Retinal pigment epithelial cell (primary cell): ENCODE measurements at regions not wholly inside any gene's neighbourhood (a gene's known extent, or its start where the extent isn't known, plus 50 kb on each side); places are given as distances from the start of the nearest gene placed in this dataset.

Source experiments
- DNase-seq: peaks from one replicate; pipeline ENCODE4 v3.0.0-alpha.2; 2010; ENCODE audit warnings: low read depth
- H3K4me3 ChIP-seq: 2 replicates; pipeline ENCODE4 v1.5.1; 2011; ENCODE audit warnings: mild to moderate bottlenecking, low read length, control low read depth, moderate library complexity
- TF ChIP-seq, protein P1 (sequence below): conservative IDR thresholded peaks from 2 replicates; pipeline ENCODE4 v1.5.1; 2011; ENCODE audit warnings: low read depth, low read length, control low read depth, inconsistent platforms

DNA sequence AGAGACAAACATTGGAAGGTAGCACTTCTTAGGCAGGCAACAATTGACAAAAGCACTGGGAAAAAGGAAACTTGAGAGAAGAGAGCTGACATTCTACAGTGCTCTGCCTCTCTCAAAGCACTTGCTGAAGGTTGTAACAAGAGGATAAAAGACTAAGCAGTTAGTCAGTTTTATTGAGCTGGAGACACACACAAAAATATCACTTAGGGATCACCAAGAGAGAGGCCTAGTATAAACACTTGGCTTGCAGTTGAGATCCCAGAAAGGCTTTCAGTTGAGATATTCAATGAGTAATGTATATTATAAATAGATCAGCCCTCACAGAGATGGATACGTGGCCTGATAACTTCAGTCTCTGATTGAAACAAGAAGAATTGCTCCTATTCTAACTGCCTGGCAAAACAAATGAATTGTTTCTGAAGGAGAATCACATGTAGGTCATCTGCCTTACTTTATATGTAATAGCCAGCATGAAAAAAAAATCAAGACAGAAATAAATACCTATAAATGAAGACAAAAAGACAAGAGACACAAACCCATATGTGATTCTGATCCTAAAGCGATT lies 747.2 kb upstream of the MAN1A1 start:
- DNase-seq: no peak
- TF ChIP-seq, protein P1, sequence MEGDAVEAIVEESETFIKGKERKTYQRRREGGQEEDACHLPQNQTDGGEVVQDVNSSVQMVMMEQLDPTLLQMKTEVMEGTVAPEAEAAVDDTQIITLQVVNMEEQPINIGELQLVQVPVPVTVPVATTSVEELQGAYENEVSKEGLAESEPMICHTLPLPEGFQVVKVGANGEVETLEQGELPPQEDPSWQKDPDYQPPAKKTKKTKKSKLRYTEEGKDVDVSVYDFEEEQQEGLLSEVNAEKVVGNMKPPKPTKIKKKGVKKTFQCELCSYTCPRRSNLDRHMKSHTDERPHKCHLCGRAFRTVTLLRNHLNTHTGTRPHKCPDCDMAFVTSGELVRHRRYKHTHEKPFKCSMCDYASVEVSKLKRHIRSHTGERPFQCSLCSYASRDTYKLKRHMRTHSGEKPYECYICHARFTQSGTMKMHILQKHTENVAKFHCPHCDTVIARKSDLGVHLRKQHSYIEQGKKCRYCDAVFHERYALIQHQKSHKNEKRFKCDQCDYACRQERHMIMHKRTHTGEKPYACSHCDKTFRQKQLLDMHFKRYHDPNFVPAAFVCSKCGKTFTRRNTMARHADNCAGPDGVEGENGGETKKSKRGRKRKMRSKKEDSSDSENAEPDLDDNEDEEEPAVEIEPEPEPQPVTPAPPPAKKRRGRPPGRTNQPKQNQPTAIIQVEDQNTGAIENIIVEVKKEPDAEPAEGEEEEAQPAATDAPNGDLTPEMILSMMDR: no peak
- H3K4me3 ChIP-seq: no peak overlapping the region

- TF ChIP-seq, protein P1: no peak
- DNase-seq: no peak
Measured at GRCh38 chr6:120083186-120083585, 733.6 kb upstream of the MAN1A1 start.

GRCh38 chr6:120077489-120077888 lies 727.9 kb upstream of the MAN1A1 start:
- no peak for DNase-seq
- TF ChIP-seq, protein P1: peak; percentile 27
- no peak overlapping the region for H3K4me3 ChIP-seq

More at GRCh38 chr6:120083186-120083585, 733.6 kb upstream of the MAN1A1 start:
- H3K4me3 ChIP-seq: no peak overlapping the region

DNA sequence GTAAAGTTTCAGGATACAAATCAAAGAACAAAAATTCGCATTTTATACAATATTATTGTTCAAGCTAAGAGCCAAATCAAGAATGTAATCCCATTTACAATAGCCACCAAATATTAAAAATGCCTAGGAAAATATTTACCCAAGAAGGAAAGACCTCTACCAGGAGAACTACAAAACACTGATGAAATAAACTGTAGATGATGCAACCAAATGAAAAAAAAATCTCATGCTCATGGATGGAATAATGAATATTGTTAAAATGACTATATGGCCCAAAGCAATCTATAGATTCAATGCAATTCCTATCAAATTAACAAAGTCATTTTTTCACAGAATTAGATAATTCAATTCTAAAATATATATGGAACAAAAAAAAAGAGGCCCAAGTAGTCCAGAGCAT lies 708.8 kb upstream of the MAN1A1 start:
- H3K4me3 ChIP-seq: no peak overlapping the region
- DNase-seq: no peak
- TF ChIP-seq, protein P1: no peak

- TF ChIP-seq, protein P1: peak; percentile 32
- no peak for DNase-seq
- no peak overlapping the region for H3K4me3 ChIP-seq
Measured at GRCh38 chr6:120056085-120056484, 706.5 kb upstream of the MAN1A1 start.

DNA sequence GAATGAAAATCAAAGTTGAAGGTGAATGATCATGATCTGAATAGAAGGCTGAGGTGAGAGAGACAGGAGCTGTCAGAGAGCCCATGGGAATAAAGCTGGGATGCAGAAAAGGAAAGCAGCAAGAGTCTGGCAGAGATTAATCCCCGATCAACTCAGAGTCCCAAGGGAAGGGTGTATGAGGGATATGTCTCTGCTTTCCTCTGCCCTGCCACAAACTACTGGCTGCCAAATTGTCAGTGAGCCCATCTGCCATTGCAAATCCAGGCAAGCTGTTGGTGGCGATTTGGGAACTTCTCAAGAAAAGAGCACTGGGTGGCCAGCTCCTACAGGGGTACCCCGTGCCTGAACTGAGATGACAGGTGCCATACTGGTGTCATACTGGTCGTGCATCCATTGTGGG lies 705.5 kb upstream of the MAN1A1 start:
- no peak overlapping the region for H3K4me3 ChIP-seq
- TF ChIP-seq, protein P1: no peak
- no peak for DNase-seq

GRCh38 chr6:120039664-120040063 lies 690.1 kb upstream of the MAN1A1 start:
- TF ChIP-seq, protein P1: no peak
- no peak overlapping the region for H3K4me3 ChIP-seq
- DNase-seq: no peak
